ENCODE measurements at regions not wholly inside any gene's neighbourhood (a gene's known extent, or its start where the extent isn't known, plus 50 kb on each side); places are given as distances from the start of the nearest gene placed in this dataset.

GRCh38 chr1:112141301-112141700 lies 151.8 kb upstream of the KCND3 start:
- DNase-seq (no peak), ATAC-seq (no peak)
- peaks cover 11% of the 10 kb centered on the region for H3K4me1 ChIP-seq
- peaks cover 0 to 4% (median 0%) of the 10 kb centered on the region in 3 donors for H3K27me3 ChIP-seq (ENCODE audit: insufficient read depth in 3 of 3, low read length in 2 of 3)
- intact Hi-C loops (cut with DNase I): no loop called here
- 48 to 51% (median 48%) methylated on average over 5 of the region's 5 CpGs for WGBS, 3 donors
- H3K36me3 ChIP-seq (ENCODE audit: insufficient read depth in 1 of 2, low read depth in 1 of 2): no peaks in the 10 kb centered on the region
- H3K9me3 ChIP-seq: no peaks in the 10 kb centered on the region
- TF ChIP-seq CTCF (IDR thresholded peaks at IDR 0.05): no peak
- no peak overlapping the region for H3K27ac ChIP-seq
- H3K4me3 ChIP-seq: no peak overlapping the region

GRCh38 chr1:112141923-112142322 lies 152.5 kb upstream of the KCND3 start:
- H3K27me3 ChIP-seq (ENCODE audit: insufficient read depth in 3 of 3, low read length in 2 of 3): peaks cover 0 to 4% (median 0%) of the 10 kb centered on the region in 3 donors
- peak in 2 of 4 donors; percentile 17 to 25 for ATAC-seq
- H3K9me3 ChIP-seq: no peaks in the 10 kb centered on the region
- intact Hi-C loops (cut with DNase I): no loop called here
- no peaks in the 10 kb centered on the region for H3K36me3 ChIP-seq (ENCODE audit: insufficient read depth in 1 of 2, low read depth in 1 of 2)
- WGBS, 3 donors: 31 to 43% (median 42%) methylated on average over 4 of the region's 4 CpGs
- no peak for TF ChIP-seq CTCF (IDR thresholded peaks at IDR 0.05)
- H3K27ac ChIP-seq: no peak overlapping the region
- H3K4me3 ChIP-seq: no peak overlapping the region
- H3K4me1 ChIP-seq: peaks cover 11% of the 10 kb centered on the region
- DNase-seq: no peak

GRCh38 chr1:112143871-112144441 lies 154.5 kb upstream of the KCND3 start:
- Histone ChIP-seq H3K27ac (no peak overlapping the region), H3K27me3 (ENCODE audit: insufficient read depth in 3 of 3, low read length in 2 of 3) (no peaks in the 10 kb centered on the region), H3K36me3 (ENCODE audit: insufficient read depth in 1 of 2, low read depth in 1 of 2) (no peaks in the 10 kb centered on the region), H3K9me3 (no peaks in the 10 kb centered on the region), H3K4me1 (peaks cover 11% of the 10 kb centered on the region), H3K4me3 (no peak overlapping the region)
- intact Hi-C loops (cut with DNase I): no loop called here
- DNase-seq: no peak
- TF ChIP-seq CTCF (IDR thresholded peaks at IDR 0.05): no peak
- 43 to 53% (median 51%) methylated on average over 10 of the region's 10 CpGs for WGBS, 3 donors
- no peak for ATAC-seq

- H3K4me3 ChIP-seq: no peak overlapping the region
- peaks cover 11% of the 10 kb centered on the region for H3K4me1 ChIP-seq
- H3K27me3 ChIP-seq (ENCODE audit: insufficient read depth in 3 of 3, low read length in 2 of 3): no peaks in the 10 kb centered on the region
- H3K9me3 ChIP-seq: no peaks in the 10 kb centered on the region
- H3K27ac ChIP-seq: no peak overlapping the region
- ATAC-seq (peak; percentile 89 to 97 (median 96)), DNase-seq (no peak)
- TF ChIP-seq CTCF (IDR thresholded peaks at IDR 0.05): no peak
- no peaks in the 10 kb centered on the region for H3K36me3 ChIP-seq (ENCODE audit: insufficient read depth in 1 of 2, low read depth in 1 of 2)
- 34 to 47% (median 35%) methylated on average over 4 of the region's 4 CpGs for WGBS, 3 donors
- intact Hi-C loops (cut with DNase I): no loop called here
Observed at GRCh38 chr1:112144733-112145426, 155.4 kb upstream of the KCND3 start.
